Peyer's patch (tissue), 4 donors: ENCODE measurements at regions not wholly inside any gene's neighbourhood (a gene's known extent, or its start where the extent isn't known, plus 50 kb on each side); places are given as distances from the start of the nearest gene placed in this dataset.

ENCODE experiments used
- DNase-seq, 3 donors: peaks; one replicate each; pipeline ENCODE4 v3.0.0-alpha.2; 2017 to 2019
- H3K27ac ChIP-seq, 4 donors: fragments of 200-600 bp; sonication (generic); one replicate each; pipeline ENCODE4 v1.5.1; 2016 to 2019
- H3K27me3 ChIP-seq, 2 donors: fragments of 200-600 bp; sonication (generic); one replicate each; pipeline ENCODE4 v1.5.1; 2019
- H3K36me3 ChIP-seq, 3 donors: fragments of 200-600 bp; sonication (generic); one replicate each; pipeline ENCODE4 v1.5.1; 2016 to 2019
- H3K4me1 ChIP-seq, 4 donors: fragments of 200-600 bp; sonication (generic); one replicate each; pipeline ENCODE4 v1.5.1; 2016 to 2019
- H3K4me3 ChIP-seq, 4 donors: fragments of 200-600 bp; sonication (generic); 1 replicate in 3 of 4; 2 replicates in 1 of 4; pipeline ENCODE4 v1.5.1; 2016 to 2019; ENCODE audit warnings: mild to moderate bottlenecking in 1 of 4
- H3K9me3 ChIP-seq, 4 donors: fragments of 200-600 bp; sonication (generic); one replicate each; pipeline ENCODE4 v1.5.1; 2016 to 2019; ENCODE audit warnings: mild to moderate bottlenecking in 1 of 4
- CTCF ChIP-seq, 6 experiments: fragments of 450-650 bp in 4 of 6; fragments of 200-600 bp in 2 of 6; sonication (generic) in 1 of 6; IDR thresholded peaks; one replicate each; pipeline ENCODE4 v1.5.1; 2017 to 2019; ENCODE audit warnings: antibody characterized with exemption in 6 of 6, mild to moderate bottlenecking in 3 of 6, moderate library complexity in 1 of 6
- POLR2A ChIP-seq, 2 donors: fragments of 450-650 bp; IDR thresholded peaks; one replicate each; pipeline ENCODE4 v1.5.1; 2017; ENCODE audit warnings: antibody characterized with exemption in 2 of 2, mild to moderate bottlenecking in 2 of 2, moderate library complexity in 2 of 2

DNA sequence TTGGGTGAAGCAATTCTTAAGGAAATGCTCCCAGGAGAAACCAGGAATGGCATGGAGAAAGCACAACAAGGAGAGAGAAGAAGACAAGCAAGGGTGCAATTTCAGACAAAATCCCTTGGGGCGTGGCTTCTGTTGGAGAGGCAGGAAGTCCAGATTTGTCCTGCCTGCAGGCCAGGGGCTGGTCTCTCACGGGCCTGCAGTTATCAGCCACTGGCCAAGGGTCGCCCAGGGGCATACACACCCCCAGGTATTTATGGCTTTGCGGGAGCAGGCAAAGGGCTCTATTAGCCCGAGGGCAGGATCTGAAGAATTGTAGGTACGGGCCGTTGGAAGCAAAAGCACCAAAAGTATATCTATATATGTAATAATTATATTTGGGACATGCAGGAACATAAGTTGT, 87.7 kb downstream of the IYD start:
- H3K36me3 ChIP-seq: no peaks in the 10 kb centered on the region
- no peaks in the 10 kb centered on the region for H3K9me3 ChIP-seq
- no peak overlapping the region for H3K27ac ChIP-seq
- TF ChIP-seq CTCF (IDR thresholded peaks at IDR 0.05): no peak
- TF ChIP-seq POLR2A (IDR thresholded peaks at IDR 0.05): no peak
- H3K27me3 ChIP-seq: no peaks in the 10 kb centered on the region
- DNase-seq: no peak
- H3K4me1 ChIP-seq: no peaks in the 10 kb centered on the region
- no peak overlapping the region for H3K4me3 ChIP-seq

- no peak for DNase-seq
- Histone ChIP-seq H3K27ac (no peak overlapping the region), H3K4me3 (no peak overlapping the region), H3K36me3 (no peaks in the 10 kb centered on the region), H3K9me3 (no peaks in the 10 kb centered on the region), H3K27me3 (no peaks in the 10 kb centered on the region), H3K4me1 (no peaks in the 10 kb centered on the region)
- TF ChIP-seq CTCF (IDR thresholded peaks at IDR 0.05) (no peak), POLR2A (IDR thresholded peaks at IDR 0.05) (no peak)
Measured at GRCh38 chr6:150456902-150457643, 88.3 kb downstream of the IYD start.

DNA sequence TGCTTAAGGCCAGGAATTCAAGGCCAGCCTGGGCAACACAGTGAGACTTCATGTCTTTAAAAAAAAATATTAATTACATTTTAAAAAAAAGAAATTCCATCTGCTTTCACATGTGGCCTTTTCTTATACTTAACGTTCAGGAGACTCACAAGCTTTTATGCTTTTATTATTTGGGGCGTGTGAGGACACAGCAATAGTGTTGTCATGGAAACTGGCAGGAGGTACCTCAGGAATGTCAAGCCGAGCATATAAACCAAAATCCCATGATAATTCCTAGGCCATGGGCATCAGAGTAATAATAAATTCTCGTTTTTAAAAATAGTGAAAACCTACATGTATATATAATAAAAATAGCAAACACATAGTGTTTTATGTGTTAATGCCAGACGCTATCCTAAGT, 89.8 kb downstream of the IYD start:
- Histone ChIP-seq H3K4me1 (no peaks in the 10 kb centered on the region), H3K4me3 (no peak overlapping the region), H3K36me3 (no peaks in the 10 kb centered on the region), H3K9me3 (no peaks in the 10 kb centered on the region), H3K27ac (no peak overlapping the region), H3K27me3 (no peaks in the 10 kb centered on the region)
- TF ChIP-seq POLR2A (IDR thresholded peaks at IDR 0.05) (no peak), CTCF (IDR thresholded peaks at IDR 0.05) (no peak)
- no peak for DNase-seq

- DNase-seq: no peak
- no peak for TF ChIP-seq CTCF (IDR thresholded peaks at IDR 0.05)
- TF ChIP-seq POLR2A (IDR thresholded peaks at IDR 0.05): no peak
- H3K27ac ChIP-seq: no peak overlapping the region
- H3K27me3 ChIP-seq: no peaks in the 10 kb centered on the region
- no peaks in the 10 kb centered on the region for H3K4me1 ChIP-seq
- no peak overlapping the region for H3K4me3 ChIP-seq
- H3K9me3 ChIP-seq: no peaks in the 10 kb centered on the region
- no peaks in the 10 kb centered on the region for H3K36me3 ChIP-seq
Measured at GRCh38 chr6:150463852-150464251, 95.0 kb downstream of the IYD start.

DNA sequence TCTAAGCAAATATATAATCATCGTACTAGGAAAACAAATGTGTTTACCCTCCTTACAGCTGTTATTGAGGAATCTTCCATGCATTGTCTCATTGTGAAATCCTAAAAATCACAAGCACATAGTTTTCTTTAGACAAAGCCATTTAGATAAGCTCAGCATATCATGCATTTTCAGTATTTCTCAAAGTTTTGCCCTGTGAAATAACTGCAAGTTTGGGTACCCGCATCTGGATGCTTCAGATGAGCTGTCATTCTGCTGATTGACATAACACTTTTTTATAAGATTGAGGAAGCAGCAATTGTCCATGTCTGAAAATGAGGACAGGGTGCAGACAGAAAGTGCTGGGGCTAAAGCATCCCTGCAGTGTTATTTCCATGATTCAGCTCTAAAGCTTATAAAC, 96.2 kb downstream of the IYD start:
- no peak for DNase-seq
- TF ChIP-seq CTCF (IDR thresholded peaks at IDR 0.05) (no peak), POLR2A (IDR thresholded peaks at IDR 0.05) (no peak)
- H3K27me3 ChIP-seq: no peaks in the 10 kb centered on the region
- H3K4me3 ChIP-seq: no peak overlapping the region
- H3K9me3 ChIP-seq: no peaks in the 10 kb centered on the region
- no peaks in the 10 kb centered on the region for H3K36me3 ChIP-seq
- no peak overlapping the region for H3K27ac ChIP-seq
- H3K4me1 ChIP-seq: no peaks in the 10 kb centered on the region

- Histone ChIP-seq H3K27me3 (no peaks in the 10 kb centered on the region), H3K4me1 (no peaks in the 10 kb centered on the region), H3K36me3 (no peaks in the 10 kb centered on the region), H3K4me3 (no peak overlapping the region), H3K27ac (no peak overlapping the region), H3K9me3 (no peaks in the 10 kb centered on the region)
- no peak for DNase-seq
- TF ChIP-seq POLR2A (IDR thresholded peaks at IDR 0.05) (no peak), CTCF (IDR thresholded peaks at IDR 0.05) (no peak)
Measured at GRCh38 chr6:150465610-150466009, 96.8 kb downstream of the IYD start.
